GM03348 (cell line): ENCODE measurements at regions not wholly inside any gene's neighbourhood (a gene's known extent, or its start where the extent isn't known, plus 50 kb on each side); places are given as distances from the start of the nearest gene placed in this dataset.
A peak's percentile ranks its signal among the peaks of the same experiment; 100 is the strongest.
"Not testable (repeated sequence)": the region's sequence is repeated elsewhere in the genome, so short reads cannot be mapped to it uniquely, and the experiment has no call there.

Source experiments
- DNase-seq: peaks from one replicate; pipeline ENCODE4 v3.0.0; 2012; ENCODE audit warnings: low spot score

DNA sequence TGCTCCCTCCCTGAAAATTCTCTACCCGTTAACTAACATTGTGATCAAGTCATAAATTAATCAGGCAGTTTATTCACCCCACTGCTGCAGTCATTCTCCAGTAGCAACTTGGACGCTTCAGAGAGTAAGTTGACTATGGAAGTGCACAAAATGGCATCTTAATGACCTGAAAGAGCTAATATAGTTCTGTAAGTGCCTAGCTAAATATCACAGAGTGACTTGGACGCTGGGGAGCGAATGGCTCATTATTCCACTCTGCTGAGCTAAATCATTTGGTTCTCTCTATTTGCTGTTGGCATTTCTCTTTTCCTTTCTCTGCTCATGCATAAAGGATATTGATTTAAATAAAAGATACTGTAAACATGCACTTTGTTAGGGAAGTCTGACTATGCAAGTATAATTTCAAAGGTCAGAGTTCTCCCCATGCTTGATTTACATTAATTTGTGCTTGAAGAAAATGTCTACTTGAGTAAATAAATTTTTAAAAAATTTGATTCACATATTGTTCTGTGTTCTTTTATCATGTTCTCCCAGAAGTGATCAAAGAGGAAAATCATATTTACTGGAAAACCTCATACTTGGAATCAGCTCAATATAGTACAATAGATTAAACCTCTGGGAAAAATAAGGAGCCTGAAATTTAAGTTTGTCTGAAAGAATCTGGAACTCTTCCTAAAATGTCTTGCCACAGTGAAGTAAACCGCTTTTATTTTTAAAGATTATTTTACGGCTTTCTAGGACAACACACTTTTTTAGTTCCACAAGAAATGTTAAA is 169.5 kb upstream of the HAPLN1 start:
- DNase-seq = no peak

- DNase-seq = peak; percentile 34
Observed at GRCh38 chr5:83877911-83878706, 157.5 kb upstream of the HAPLN1 start.

GRCh38 chr5:83871533-83872395 is 151.1 kb upstream of the HAPLN1 start:
- DNase-seq = no peak

GRCh38 chr5:83866181-83866580 is 145.5 kb upstream of the HAPLN1 start:
- DNase-seq = no peak

DNA sequence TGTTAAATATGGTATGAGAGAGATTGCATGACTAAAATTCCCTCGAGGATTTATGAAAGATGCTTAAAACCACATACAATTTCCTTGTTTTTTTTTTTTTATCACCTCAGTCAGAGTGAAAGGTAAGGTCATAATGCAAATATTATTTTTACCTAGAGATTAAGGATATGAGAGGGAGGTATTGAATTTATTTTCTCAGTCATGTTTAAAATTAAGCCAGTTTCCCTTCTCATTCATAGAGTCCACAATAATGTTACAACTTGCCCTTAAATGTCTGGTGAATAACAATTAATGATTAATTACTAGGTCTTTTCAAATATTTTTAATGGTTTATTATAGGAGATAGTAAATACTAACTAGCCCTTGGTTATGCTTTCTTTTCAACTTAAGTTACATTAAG is 144.9 kb upstream of the HAPLN1 start:
- DNase-seq = no peak

DNA sequence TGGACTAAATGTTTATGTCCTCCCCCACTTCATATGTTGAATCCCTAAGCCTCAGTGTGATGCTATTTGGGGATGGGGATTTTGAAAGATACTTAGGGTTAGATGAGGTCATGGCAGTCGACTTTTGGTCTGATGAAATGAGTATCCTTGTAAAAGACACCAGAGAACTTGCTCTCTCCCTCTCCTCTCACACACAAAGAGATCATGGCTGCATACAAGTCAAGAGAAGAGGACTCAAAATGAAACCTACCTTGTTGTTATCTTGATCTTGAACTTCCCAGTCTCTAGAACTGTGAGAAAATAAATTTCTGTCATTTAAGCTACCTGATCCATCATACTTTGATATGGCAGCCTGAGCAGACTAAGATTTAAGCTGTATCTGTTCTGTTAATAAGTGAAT is 144.0 kb upstream of the HAPLN1 start:
- no peak for DNase-seq

DNA sequence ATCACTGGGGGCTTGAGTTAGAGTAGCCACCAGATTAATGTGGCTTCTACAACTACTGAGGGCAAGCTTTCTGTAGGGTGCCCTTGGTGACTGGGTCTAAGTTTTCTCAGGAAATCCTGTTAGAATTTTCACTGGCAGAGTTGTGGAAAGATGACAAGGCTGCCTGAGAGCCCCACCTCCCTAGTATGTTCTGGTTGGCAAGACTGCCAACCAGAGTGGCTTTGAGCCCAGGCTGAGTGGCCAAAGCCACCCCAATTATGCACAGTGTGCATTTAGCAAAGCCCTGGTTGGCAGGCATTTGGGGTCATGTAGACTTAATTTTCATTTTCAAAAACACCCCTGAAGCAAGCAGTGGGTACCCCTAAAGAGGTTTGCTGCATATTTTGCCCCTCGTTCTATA is 136.7 kb upstream of the HAPLN1 start:
- DNase-seq = no peak

- DNase-seq = no peak
Observed at GRCh38 chr5:83856881-83857280, 136.2 kb upstream of the HAPLN1 start.

- not testable (repeated sequence) for DNase-seq
Observed at GRCh38 chr5:83850412-83850811, 129.8 kb upstream of the HAPLN1 start.

- no peak for DNase-seq
Observed at GRCh38 chr5:83848941-83849340, 128.3 kb upstream of the HAPLN1 start.

- DNase-seq = no peak
Observed at GRCh38 chr5:83846624-83847350, 126.1 kb upstream of the HAPLN1 start.

DNA sequence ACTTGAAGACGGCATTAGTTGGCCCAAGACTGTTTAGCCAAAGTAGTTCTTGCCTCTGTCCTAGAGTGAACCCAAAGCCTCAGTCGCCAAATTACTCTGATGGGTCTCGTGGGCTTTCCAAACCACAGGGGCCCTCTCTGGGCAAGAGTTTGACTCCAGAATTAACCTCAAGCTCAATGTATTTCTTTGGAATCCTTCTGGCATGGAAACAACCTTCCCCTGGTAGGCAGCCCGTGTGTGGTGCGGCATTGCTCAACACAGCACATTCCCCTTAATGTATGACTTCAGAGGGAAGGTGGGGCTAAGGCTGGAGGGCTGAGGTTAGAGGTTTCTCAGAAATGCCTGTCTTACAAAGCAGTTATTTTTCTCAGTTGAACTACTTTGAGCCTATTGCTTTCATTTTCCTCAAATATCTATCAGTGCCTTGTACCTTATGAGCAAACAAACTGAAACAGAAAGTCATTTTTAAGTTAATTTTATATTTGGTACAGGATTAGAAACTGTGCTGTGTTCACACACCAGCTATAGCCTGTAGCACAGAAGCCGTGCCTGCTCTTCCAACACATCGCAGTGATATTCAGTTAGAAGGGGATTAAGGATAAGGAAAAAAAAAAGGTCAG is 123.9 kb upstream of the HAPLN1 start:
- DNase-seq = peak; percentile 83

GRCh38 chr5:83839788-83840187 is 119.1 kb upstream of the HAPLN1 start:
- no peak for DNase-seq

DNA sequence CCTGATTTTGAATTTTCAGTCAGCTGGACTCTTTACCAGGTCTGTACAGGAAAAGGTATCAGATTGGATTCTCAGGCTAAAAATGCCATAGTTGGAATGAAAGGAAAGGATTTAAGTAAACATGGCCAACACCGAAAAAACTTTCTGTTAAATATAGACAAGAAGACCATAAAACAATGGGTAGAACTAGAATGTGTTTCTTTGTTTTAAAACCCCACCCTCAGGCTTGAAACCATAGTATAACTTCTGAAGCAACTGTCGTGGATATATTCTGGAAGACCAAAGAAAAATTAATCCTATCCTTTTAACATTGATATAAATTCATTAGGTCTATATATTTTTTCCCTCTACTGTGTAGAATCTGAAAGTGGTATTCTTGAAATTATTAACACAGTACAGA is 118.6 kb upstream of the HAPLN1 start:
- DNase-seq = no peak

- DNase-seq = peak; percentile 24
Observed at GRCh38 chr5:83837265-83837907, 116.7 kb upstream of the HAPLN1 start.

- no peak for DNase-seq
Observed at GRCh38 chr5:83834306-83834705, 113.7 kb upstream of the HAPLN1 start.

DNA sequence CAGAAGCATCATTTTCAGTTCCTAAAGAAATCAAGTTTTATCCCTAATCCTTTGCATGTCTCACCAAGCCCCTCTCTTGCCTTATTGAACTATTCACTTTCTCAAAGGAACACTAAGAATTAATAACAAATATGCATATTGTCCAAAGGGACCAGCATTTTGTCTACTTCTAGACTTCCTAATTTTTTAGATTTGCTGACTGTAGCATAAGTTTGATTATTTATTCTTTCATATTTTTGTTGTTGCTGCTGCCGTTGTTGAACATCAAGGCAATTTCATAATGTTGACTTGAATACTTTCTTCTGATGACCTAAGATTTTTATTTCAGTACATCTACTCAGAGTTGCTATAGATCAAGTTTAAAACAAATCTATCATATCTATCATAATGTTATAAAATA is 111.2 kb upstream of the HAPLN1 start:
- DNase-seq = no peak

DNA sequence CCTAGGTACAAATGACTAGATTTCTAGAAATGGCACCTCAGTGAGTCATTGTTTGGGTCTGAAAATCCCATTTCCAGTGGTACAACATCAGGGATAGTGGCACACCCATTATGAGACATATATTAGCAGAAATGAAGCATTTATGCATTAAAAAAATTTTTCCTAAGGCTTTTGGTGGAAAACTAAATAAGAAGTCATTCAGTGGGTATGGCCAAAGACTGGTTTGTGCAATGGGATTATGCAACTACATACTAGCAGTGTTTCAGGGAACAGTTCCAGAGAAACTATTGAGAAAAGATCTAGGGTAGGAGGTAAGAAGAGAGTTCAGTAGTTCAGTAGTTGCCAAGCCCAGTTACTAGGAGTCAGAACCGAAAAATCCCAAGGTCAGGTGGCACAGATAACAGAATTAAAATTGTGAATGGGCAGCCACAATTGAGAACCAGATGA is 106.5 kb upstream of the HAPLN1 start:
- DNase-seq = peak; percentile 60

DNA sequence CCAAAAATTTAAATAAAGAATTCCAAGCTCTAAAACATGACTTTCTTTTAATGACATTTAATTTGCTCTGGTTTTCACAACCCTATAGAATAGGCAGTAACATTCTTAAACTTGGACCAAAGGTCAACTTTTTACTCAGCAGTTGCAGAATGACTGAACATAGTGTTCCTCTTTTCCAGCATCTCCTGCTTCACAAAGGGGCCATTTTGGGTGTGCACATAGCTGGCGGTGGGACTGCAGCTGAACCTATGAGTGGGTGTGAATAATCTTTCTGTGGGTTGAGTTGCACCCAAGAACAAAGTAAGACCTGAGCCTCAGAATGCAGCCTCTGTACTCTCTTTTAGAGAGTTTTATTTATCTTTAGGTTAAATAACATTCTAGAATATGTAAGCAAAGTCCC is 96.9 kb upstream of the HAPLN1 start:
- DNase-seq = no peak

- DNase-seq = no peak
Observed at GRCh38 chr5:83815661-83816060, 95.0 kb upstream of the HAPLN1 start.

GRCh38 chr5:83810511-83810910 is 89.9 kb upstream of the HAPLN1 start:
- DNase-seq = no peak
